GM23248 (cell line): ENCODE measurements at regions not wholly inside any gene's neighbourhood (a gene's known extent, or its start where the extent isn't known, plus 50 kb on each side); places are given as distances from the start of the nearest gene placed in this dataset.

Source experiments
- DNase-seq: peaks from one replicate; pipeline ENCODE4 v3.0.0-alpha.2; 2015
- H2AFZ ChIP-seq: fragments of 200-600 bp; sonication (generic); 2 replicates; pipeline ENCODE4 v1.6.1; 2016; ENCODE audit warnings: antibody characterized with exemption
- H3F3A ChIP-seq: fragments of 200-600 bp; sonication (generic); 2 replicates; pipeline ENCODE4 v1.6.1; 2016; ENCODE audit warnings: mild to moderate bottlenecking, antibody characterized with exemption, mixed run types; ENCODE audit not compliant: insufficient read depth
- H3K27ac ChIP-seq: fragments of 200-600 bp; sonication (generic); 2 replicates; pipeline ENCODE4 v1.5.1; 2016; ENCODE audit warnings: mild to moderate bottlenecking
- H3K27me3 ChIP-seq: fragments of 200-600 bp; sonication (generic); replicated peaks from 2 replicates; pipeline ENCODE4 v1.6.1; 2016; ENCODE audit warnings: mild to moderate bottlenecking; ENCODE audit not compliant: insufficient read depth
- H3K36me3 ChIP-seq: fragments of 200-600 bp; sonication (generic); 2 replicates; pipeline ENCODE4 v1.6.1; 2016; ENCODE audit warnings: low read depth, mild to moderate bottlenecking
- H3K4me1 ChIP-seq: fragments of 200-600 bp; sonication (generic); 2 replicates; pipeline ENCODE4 v1.6.1; 2016; ENCODE audit warnings: mild to moderate bottlenecking; ENCODE audit not compliant: insufficient read depth
- H3K4me2 ChIP-seq: fragments of 200-600 bp; sonication (generic); one replicate; pipeline ENCODE4 v1.6.1; 2016; ENCODE audit warnings: mild to moderate bottlenecking; ENCODE audit not compliant: unreplicated experiment
- H3K4me3 ChIP-seq: fragments of 200-600 bp; sonication (generic); 2 replicates; pipeline ENCODE4 v1.5.1; 2016; ENCODE audit warnings: mild to moderate bottlenecking
- H3K79me2 ChIP-seq: fragments of 200-600 bp; sonication (generic); 2 replicates; pipeline ENCODE4 v1.6.1; 2016; ENCODE audit warnings: mild to moderate bottlenecking; ENCODE audit not compliant: insufficient read depth
- H3K9ac ChIP-seq: fragments of 200-600 bp; sonication (generic); 2 replicates; pipeline ENCODE4 v1.6.1; 2016; ENCODE audit warnings: mild to moderate bottlenecking
- H3K9me2 ChIP-seq: fragments of 200-600 bp; sonication (generic); 2 replicates; pipeline ENCODE4 v1.6.1; 2016; ENCODE audit warnings: mixed run types, mild to moderate bottlenecking, moderate library complexity; ENCODE audit not compliant: insufficient read depth
- H3K9me3 ChIP-seq: fragments of 200-600 bp; sonication (generic); one replicate; pipeline ENCODE4 v1.6.1; 2017; ENCODE audit warnings: low read depth
- H4K20me1 ChIP-seq: fragments of 200-600 bp; sonication (generic); 2 replicates; pipeline ENCODE4 v1.6.0; 2016; ENCODE audit not compliant: insufficient read depth
- EZH2 ChIP-seq: fragments of 200-600 bp; sonication (generic); IDR thresholded peaks from 2 replicates; pipeline ENCODE4 v1.6.1; 2018; ENCODE audit warnings: antibody characterized with exemption, mild to moderate bottlenecking; ENCODE audit not compliant: insufficient read depth, poor library complexity, severe bottlenecking
- EZH2phosphoT487 ChIP-seq: fragments of 200-600 bp; sonication (generic); IDR thresholded peaks from 2 replicates; pipeline ENCODE4 v1.6.1; 2018; ENCODE audit warnings: antibody characterized with exemption, moderate library complexity, mild to moderate bottlenecking, low read depth; ENCODE audit not compliant: insufficient read depth
- WGBS, 2 experiments: methylation state at CpG; one replicate each; pipeline ENCODE4 v1.1.6; 2015 to 2017; ENCODE audit warnings: low lambda C conversion rate in 2 of 2, low coverage in 1 of 2; ENCODE audit errors: missing lambda C conversion rate in 2 of 2; 5-methylcytosine and 5-hydroxymethylcytosine counted together
- in situ Hi-C: fragments of 300-500 bp; cut with MboI; formaldehyde crosslinking; loops from 2 replicates; pipeline ENCODE4 v1.15.0; 2020

DNA sequence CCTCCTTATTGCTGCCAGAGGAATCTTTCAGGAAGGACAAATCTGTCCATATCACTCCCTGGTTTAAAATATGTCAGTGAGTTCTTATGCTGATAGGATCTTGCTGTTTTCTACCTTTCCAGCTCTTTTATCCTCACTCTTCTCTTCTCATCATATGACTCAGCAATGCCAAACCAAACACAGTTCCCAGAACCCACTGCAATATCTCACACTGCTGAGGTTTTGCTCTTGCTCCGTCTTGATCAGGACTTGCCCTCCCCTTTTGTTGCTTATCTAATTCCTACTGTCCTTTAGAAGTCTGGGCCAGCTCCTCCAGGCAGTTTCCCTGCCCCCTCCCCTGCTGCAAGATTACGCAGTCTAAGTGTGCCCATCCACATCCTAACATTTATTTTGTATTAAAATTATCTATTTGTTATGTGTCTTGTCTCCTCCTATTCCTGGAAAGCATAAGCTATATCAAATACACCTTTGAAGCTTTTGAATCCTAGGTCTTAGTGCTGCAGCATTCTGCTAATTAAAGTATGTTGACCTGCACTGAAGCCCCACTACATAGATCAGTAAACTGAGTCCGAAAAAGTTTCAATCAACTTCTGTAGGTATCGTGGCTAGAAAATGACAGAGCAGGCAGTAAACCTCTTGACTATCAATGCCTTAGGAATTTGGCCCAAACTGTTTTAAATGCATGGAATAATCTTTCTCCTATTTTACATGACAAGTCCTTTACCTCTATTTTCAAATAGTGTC, 119.2 kb upstream of the C11orf87 start:
- TF ChIP-seq EZH2phosphoT487 (no peak), EZH2 (no peak)
- Histone ChIP-seq H3K79me2 (no peaks in the 10 kb centered on the region), H3K27me3 (no peaks in the 10 kb centered on the region), H3K4me3 (no peak overlapping the region), H4K20me1 (no peaks in the 10 kb centered on the region), H3K4me2 (no peak overlapping the region), H2AFZ (no peak overlapping the region), H3K27ac (no peak overlapping the region), H3K36me3 (no peaks in the 10 kb centered on the region), H3K9me2 (no peaks in the 10 kb centered on the region), H3F3A (no peaks in the 10 kb centered on the region), H3K9ac (no peak overlapping the region), H3K4me1 (0 out of 2 replicates have a peak, but pooled peaks cover 6% of the 10 kb centered on the region), H3K9me3 (no peaks in the 10 kb centered on the region)
- WGBS, 2 experiments, result 64 to 68% methylated on average over 4 of the region's 4 CpGs
- in situ Hi-C loops, result no loop called here
- DNase-seq, result no peak

DNA sequence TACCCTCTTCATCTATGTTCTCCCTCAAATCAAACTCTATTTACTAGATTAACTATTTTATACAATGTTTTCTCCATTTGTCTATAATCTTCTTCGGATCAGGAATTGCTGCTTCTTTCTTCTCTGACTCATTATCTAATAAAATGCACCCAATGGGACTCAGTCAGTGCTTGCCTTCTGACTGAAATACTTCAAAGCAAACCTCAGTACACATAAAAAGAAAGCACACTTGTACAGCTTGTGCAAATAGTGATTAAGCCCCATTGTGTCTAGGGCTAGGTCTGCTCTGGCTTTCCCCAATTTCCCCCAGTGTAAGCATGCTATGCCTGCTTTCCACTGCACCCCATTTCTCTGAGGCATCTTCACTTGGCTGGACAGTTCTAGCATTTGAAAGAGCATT, 118.6 kb upstream of the C11orf87 start:
- H3K4me3 ChIP-seq, result no peak overlapping the region
- H3K27ac ChIP-seq, result no peak overlapping the region
- no peaks in the 10 kb centered on the region for H3K79me2 ChIP-seq
- H3K27me3 ChIP-seq, result no peaks in the 10 kb centered on the region
- no peak overlapping the region for H3K9ac ChIP-seq
- no peak overlapping the region for H2AFZ ChIP-seq
- H4K20me1 ChIP-seq, result no peaks in the 10 kb centered on the region
- 33 to 39% methylated on average over 1 of the region's 1 CpG for WGBS, 2 experiments
- no peak for DNase-seq
- no peaks in the 10 kb centered on the region for H3K36me3 ChIP-seq
- no peaks in the 10 kb centered on the region for H3K9me2 ChIP-seq
- TF ChIP-seq EZH2 (no peak), EZH2phosphoT487 (no peak)
- no peak overlapping the region for H3K4me2 ChIP-seq
- H3F3A ChIP-seq, result no peaks in the 10 kb centered on the region
- H3K4me1 ChIP-seq, result 0 out of 2 replicates have a peak, but pooled peaks cover 6% of the 10 kb centered on the region
- no peaks in the 10 kb centered on the region for H3K9me3 ChIP-seq
- in situ Hi-C loops, result no loop called here

DNA sequence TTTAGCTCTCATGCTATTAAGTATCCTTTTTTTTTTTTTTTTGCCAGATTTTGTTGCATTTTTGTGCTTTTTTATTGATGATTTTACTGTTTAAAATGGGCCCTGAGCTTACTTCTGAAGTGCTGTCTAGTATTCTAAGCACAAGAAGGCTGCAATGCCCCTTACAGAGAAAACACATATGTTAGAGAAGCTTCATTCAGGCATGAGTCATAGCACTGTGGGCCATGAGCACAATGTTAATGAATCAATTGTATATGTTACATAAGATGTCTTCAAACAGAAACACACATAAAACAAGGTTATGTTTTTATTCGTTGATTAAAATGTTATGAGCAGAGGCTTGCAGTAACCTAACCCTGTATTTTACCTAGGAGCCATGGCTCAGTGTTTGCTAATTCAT, 117.8 kb upstream of the C11orf87 start:
- in situ Hi-C loops, result no loop called here
- Histone ChIP-seq H3K27me3 (no peaks in the 10 kb centered on the region), H2AFZ (no peak overlapping the region), H3K79me2 (no peaks in the 10 kb centered on the region), H3K9ac (no peak overlapping the region), H3K4me2 (no peak overlapping the region), H4K20me1 (no peaks in the 10 kb centered on the region), H3F3A (no peaks in the 10 kb centered on the region), H3K4me1 (0 out of 2 replicates have a peak, but pooled peaks cover 6% of the 10 kb centered on the region), H3K27ac (no peak overlapping the region), H3K4me3 (no peak overlapping the region), H3K9me2 (no peaks in the 10 kb centered on the region), H3K36me3 (no peaks in the 10 kb centered on the region), H3K9me3 (no peaks in the 10 kb centered on the region)
- DNase-seq, result peak; percentile 25
- TF ChIP-seq EZH2 (no peak), EZH2phosphoT487 (no peak)
- 55 to 56% methylated on average over 1 of the region's 1 CpG for WGBS, 2 experiments

DNA sequence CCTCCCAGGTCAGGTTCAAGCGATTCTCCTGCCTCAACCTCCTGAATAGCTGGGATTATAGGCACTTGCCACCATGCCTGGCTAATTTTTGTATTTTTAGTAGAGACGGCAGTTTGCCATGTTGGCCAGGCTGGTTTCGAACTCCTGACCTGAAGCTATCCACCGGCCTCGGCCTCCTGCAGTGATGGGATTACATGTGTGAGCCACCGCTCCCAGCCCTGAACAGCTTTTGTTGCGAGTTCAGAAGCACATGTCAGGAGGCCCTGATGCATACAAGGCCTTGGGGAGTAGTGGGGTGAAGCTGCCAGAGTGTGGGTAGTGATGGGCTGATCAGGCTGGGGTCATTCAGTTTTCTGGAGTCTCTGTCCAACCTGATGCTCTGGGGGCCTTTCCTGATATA, 117.0 kb upstream of the C11orf87 start:
- Histone ChIP-seq H3K4me1 (0 out of 2 replicates have a peak, but pooled peaks cover 6% of the 10 kb centered on the region), H2AFZ (no peak overlapping the region), H3K4me2 (no peak overlapping the region), H3F3A (no peaks in the 10 kb centered on the region), H3K9me2 (no peaks in the 10 kb centered on the region), H3K36me3 (no peaks in the 10 kb centered on the region), H3K4me3 (no peak overlapping the region), H3K79me2 (no peaks in the 10 kb centered on the region), H3K9ac (no peak overlapping the region), H3K27ac (no peak overlapping the region), H4K20me1 (no peaks in the 10 kb centered on the region), H3K9me3 (no peaks in the 10 kb centered on the region), H3K27me3 (no peaks in the 10 kb centered on the region)
- TF ChIP-seq EZH2 (no peak), EZH2phosphoT487 (no peak)
- in situ Hi-C loops, result no loop called here
- no peak for DNase-seq
- WGBS, 2 experiments, result 67 to 75% methylated on average over 7 of the region's 7 CpGs

DNA sequence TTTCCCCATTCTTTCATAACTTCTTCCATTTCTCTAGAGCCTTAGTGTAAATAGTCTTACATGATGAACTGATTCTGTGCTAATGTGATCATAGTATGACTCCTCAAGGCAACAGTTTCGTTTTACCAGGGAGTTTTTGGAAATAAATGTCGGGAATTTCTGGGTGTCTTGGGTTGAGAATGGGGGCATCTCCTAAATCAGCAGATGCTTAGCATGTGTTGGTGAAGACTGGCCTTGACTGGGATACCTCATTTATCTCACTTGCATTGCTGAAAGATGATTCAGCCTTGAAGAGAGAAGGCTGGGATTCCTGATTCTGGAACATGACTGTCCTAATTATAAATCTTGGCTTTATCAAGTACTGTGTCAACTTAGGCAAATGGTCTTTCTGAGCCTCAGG, 115.7 kb upstream of the C11orf87 start:
- H2AFZ ChIP-seq, result no peak overlapping the region
- H4K20me1 ChIP-seq, result no peaks in the 10 kb centered on the region
- in situ Hi-C loops, result no loop called here
- no peak overlapping the region for H3K27ac ChIP-seq
- no peak overlapping the region for H3K9ac ChIP-seq
- H3K79me2 ChIP-seq, result no peaks in the 10 kb centered on the region
- H3K9me3 ChIP-seq, result no peaks in the 10 kb centered on the region
- WGBS, 2 experiments, result 40 to 46% methylated on average over 2 of the region's 2 CpGs
- no peaks in the 10 kb centered on the region for H3F3A ChIP-seq
- no peak overlapping the region for H3K4me2 ChIP-seq
- DNase-seq, result peak; percentile 42
- H3K27me3 ChIP-seq, result no peaks in the 10 kb centered on the region
- H3K36me3 ChIP-seq, result no peaks in the 10 kb centered on the region
- H3K4me3 ChIP-seq, result no peak overlapping the region
- 0 out of 2 replicates have a peak, but pooled peaks cover 6% of the 10 kb centered on the region for H3K4me1 ChIP-seq
- H3K9me2 ChIP-seq, result no peaks in the 10 kb centered on the region
- TF ChIP-seq EZH2, result no peak
- TF ChIP-seq EZH2phosphoT487, result no peak
